GM19035 (cell line): ENCODE measurements at regions not wholly inside any gene's neighbourhood (a gene's known extent, or its start where the extent isn't known, plus 50 kb on each side); places are given as distances from the start of the nearest gene placed in this dataset.
"Not testable (repeated sequence)": the region's sequence is repeated elsewhere in the genome, so short reads cannot be mapped to it uniquely, and the experiment has no call there.

Source experiments
- ATAC-seq: cut with Tn5 transposase; IDR thresholded peaks from one replicate; pipeline ENCODE4 v1.9.1; 2021; ENCODE audit not compliant: unreplicated experiment

GRCh38 chr4:79850626-79851025 is 222.4 kb downstream of the ANTXR2 start:
- ATAC-seq = no peak

- no peak for ATAC-seq
These were observed 224.7 kb downstream of the ANTXR2 start for GRCh38 chr4:79848329-79848728.

- ATAC-seq = no peak
These were observed 225.6 kb downstream of the ANTXR2 start for GRCh38 chr4:79847411-79847810.

GRCh38 chr4:79842162-79842561 is 230.9 kb downstream of the ANTXR2 start:
- no peak for ATAC-seq

GRCh38 chr4:79833857-79834256 is 239.2 kb downstream of the ANTXR2 start:
- no peak for ATAC-seq

GRCh38 chr4:79831701-79832514 is 241.1 kb downstream of the ANTXR2 start:
- ATAC-seq = no peak

- no peak for ATAC-seq
These were observed 241.9 kb downstream of the ANTXR2 start for GRCh38 chr4:79831119-79831528.

DNA sequence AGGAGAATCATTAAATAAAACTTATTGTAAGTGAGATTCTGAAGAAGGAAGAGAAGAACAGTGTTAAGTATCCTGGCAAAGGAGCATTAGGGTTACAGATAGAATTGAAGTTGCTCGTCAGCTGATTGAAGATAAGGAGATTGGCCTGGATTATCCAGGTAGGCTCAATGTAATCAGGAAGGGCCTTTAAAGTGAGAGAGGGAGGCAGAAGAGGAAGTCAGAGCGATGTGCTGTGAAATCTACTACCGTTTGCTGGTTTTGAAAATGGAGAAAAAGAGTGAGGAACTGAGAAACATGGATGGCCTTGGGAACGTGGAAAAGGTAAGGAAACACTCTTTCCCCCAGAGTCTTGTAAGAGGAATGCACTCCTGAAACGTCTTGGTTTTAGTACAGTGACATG is 245.7 kb downstream of the ANTXR2 start:
- ATAC-seq = no peak

GRCh38 chr4:79823148-79823763 is 249.8 kb downstream of the ANTXR2 start:
- no peak for ATAC-seq

- ATAC-seq = no peak
These were observed 252.6 kb downstream of the ANTXR2 start for GRCh38 chr4:79820427-79820826.

DNA sequence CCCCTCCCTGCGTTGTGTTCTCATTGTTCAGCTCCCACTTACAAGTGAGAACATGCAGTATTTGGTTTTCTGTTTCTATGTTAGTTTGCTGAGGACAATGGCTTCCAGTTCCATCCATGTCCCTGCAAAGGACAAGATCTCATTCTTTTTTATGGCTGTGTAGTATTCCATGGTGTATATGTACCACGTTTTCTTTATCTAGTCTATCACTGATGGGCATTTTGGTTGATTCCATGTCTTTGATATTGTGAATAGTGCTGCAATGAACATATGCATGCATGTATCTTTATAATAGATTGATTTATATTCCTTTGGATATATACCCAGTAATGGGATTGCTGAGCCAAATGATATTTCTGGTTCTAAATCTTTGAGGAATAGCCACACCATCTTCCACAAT is 265.1 kb downstream of the ANTXR2 start:
- ATAC-seq = not testable (repeated sequence)

- ATAC-seq = no peak
These were observed 275.0 kb downstream of the ANTXR2 start for GRCh38 chr4:79798047-79798446.

DNA sequence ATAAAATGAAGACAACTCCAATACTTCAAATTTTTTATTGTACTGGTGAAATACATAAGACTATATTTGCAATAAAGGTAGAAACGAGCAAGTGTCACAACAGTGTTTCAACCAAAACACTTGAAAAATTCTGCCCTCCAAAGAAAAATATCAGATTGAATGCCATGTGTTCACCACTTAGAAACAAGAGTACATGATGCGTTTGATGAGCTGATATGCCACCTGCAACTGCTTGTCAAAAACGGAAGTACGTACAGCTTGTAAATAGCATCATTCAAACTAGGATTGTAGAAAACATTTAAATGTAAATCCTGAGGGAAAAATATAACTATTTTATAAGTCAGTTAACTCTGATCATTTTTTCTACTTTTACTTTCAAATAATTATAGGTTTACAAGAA is 276.1 kb downstream of the ANTXR2 start:
- no peak for ATAC-seq

- ATAC-seq = no peak
These were observed 284.1 kb downstream of the ANTXR2 start for GRCh38 chr4:79788884-79789283.

- no peak for ATAC-seq
These were observed 292.9 kb downstream of the ANTXR2 start for GRCh38 chr4:79780129-79780528.

- ATAC-seq = no peak
These were observed 300.5 kb downstream of the ANTXR2 start for GRCh38 chr4:79772510-79772909.

DNA sequence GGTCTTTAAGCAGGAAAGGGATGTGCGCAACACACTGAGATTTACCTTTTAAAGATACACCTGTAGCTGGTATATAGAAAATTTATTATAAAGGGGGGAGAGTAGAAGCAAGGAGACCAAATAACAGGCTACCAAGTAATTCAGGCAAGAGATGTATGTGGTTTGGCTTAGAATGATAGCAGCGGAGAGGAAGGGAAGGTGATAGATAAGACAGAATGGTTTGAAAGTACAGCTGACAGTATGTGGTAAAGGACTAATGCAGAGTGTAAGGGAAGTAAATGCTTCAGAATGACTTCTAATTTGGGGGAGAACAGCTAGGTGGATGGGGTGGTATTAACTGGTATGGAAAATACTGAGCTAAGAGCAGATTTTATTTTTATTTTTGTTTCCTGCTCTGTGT is 308.9 kb downstream of the ANTXR2 start:
- no peak for ATAC-seq

- no peak for ATAC-seq
These were observed 309.4 kb downstream of the ANTXR2 start for GRCh38 chr4:79763486-79764075.

DNA sequence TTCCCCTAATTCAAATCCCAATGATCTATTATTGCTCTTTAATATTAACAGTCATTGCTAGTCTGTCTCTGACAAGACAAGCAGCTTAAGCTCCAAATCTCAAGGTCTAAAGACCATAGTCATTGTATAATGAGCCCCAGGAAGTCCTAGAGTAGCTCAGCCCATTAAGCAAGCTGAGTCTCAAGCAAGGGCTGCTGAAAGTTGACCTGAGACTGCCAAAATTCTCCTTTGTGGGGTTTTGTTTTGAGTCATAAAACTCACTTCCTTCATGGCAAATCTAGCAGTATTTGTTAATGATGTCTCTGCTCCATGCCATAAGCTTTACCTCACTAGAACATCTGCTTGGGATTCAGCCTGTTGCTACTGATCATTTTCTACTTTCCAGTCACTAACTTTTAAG is 313.2 kb downstream of the ANTXR2 start:
- no peak for ATAC-seq

- no peak for ATAC-seq
These were observed 315.4 kb downstream of the ANTXR2 start for GRCh38 chr4:79757600-79757999.

GRCh38 chr4:79756140-79756895 is 316.7 kb downstream of the ANTXR2 start:
- no peak for ATAC-seq

DNA sequence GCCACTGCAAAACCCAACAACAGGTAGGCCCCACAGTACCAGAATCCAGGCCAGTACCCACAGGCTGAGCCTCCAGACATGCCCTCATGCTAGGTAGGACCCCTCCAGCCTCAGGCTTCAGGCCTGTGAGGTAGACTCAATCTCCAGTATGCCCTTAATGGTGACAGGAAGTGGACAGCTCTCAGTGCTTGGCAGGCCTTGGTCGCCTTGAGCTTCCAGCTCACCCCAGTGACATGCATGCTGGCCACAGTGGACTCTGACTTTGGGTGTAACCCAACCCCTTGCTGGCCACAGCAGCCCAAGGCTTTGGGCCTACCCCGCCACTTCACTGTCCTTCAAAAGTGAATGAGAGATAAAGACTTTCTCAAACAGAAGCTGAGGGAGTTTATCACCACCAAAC is 324.2 kb downstream of the ANTXR2 start:
- ATAC-seq = no peak
